Choroid plexus epithelial cell (primary cell): ENCODE measurements at regions not wholly inside any gene's neighbourhood (a gene's known extent, or its start where the extent isn't known, plus 50 kb on each side); places are given as distances from the start of the nearest gene placed in this dataset.

Source experiments
- DNase-seq: peaks from one replicate; pipeline ENCODE4 v3.0.0-alpha.2; 2010; ENCODE audit warnings: low read depth
- H3K4me3 ChIP-seq: 2 replicates; pipeline ENCODE4 v1.5.1; 2011; ENCODE audit warnings: low read depth, mild to moderate bottlenecking, control low read depth, low read length, moderate library complexity
- CTCF ChIP-seq: conservative IDR thresholded peaks from 2 replicates; pipeline ENCODE4 v1.5.1; 2011; ENCODE audit warnings: low read depth, mild to moderate bottlenecking, control low read depth, inconsistent platforms, low read length, moderate library complexity

DNA sequence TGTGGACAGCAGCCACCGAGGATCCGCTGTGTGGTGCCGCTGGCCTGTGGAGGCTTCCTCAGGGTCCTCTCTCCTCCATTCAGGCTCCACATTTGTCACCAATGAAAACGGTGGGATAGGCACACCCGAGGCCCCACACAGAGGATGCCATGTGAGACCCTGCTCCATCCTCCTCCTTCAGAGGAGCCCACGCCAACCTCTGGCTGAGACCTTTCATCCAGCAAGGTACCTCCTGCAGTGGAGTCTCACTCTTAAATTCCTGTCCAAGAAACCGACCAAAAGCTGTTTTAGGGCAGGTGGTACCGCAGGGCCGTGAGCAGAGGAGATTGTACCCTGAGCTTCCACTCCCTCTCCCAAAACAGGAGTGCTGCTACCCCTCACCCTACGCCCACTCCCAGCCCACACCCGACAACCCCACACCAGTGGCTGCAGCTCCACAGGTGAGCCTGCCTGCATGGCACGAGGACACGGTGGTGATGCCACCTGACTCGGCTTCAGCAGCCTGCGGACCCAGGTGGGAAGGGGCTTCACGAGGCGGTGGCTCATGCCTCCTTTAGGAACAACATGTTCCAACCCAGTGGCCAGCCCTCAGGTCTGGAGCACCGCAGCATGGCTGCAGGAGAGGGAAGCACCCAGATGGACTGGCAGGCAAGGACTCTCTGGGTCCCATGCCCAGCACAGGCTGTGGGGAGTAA lies 237.6 kb upstream of the AFDN start:
- no peak for DNase-seq
- H3K4me3 ChIP-seq = no peak overlapping the region
- no peak for TF ChIP-seq CTCF

- no peak for TF ChIP-seq CTCF
- H3K4me3 ChIP-seq = no peak overlapping the region
- no peak for DNase-seq
Observed at GRCh38 chr6:167589615-167589940, 237.1 kb upstream of the AFDN start.

GRCh38 chr6:167590193-167590592 lies 236.5 kb upstream of the AFDN start:
- TF ChIP-seq CTCF = no peak
- H3K4me3 ChIP-seq = no peak overlapping the region
- DNase-seq = no peak
